Gastrocnemius medialis (tissue), 4 donors: ENCODE measurements at regions not wholly inside any gene's neighbourhood (a gene's known extent, or its start where the extent isn't known, plus 50 kb on each side); places are given as distances from the start of the nearest gene placed in this dataset.

Experiments
- CTCF ChIP-seq, 5 experiments: fragments of 450-650 bp in 3 of 5; fragments of 200-600 bp in 2 of 5; sonication (generic) in 2 of 5; IDR thresholded peaks in 4 of 5; conservative IDR thresholded peaks in 1 of 5; 1 replicate in 4 of 5; 2 replicates in 1 of 5; pipeline ENCODE4 v1.5.1; 2016 to 2019; ENCODE audit warnings: antibody characterized with exemption in 5 of 5, mild to moderate bottlenecking in 3 of 5, moderate library complexity in 3 of 5
- POLR2A ChIP-seq, 2 donors: fragments of 450-650 bp; IDR thresholded peaks; one replicate each; pipeline ENCODE4 v1.6.1; 2017; ENCODE audit warnings: antibody characterized with exemption in 2 of 2, mild to moderate bottlenecking in 2 of 2, moderate library complexity in 2 of 2

GRCh38 chr13:50474088-50474662 lies 369.3 kb downstream of the DLEU7 start:
- TF ChIP-seq POLR2A (IDR thresholded peaks at IDR 0.05), result no peak
- TF ChIP-seq CTCF (IDR thresholded peaks at IDR 0.05 in 4 of 5, conservative IDR thresholded peaks at IDR 0.05 in 1 of 5), result no peak
